Mammary epithelial cell (primary cell): ENCODE measurements at regions not wholly inside any gene's neighbourhood (a gene's known extent, or its start where the extent isn't known, plus 50 kb on each side); places are given as distances from the start of the nearest gene placed in this dataset.

Experiments
- EZH2 ChIP-seq: IDR thresholded peaks from 2 replicates; pipeline ENCODE4 v1.6.1; 2012; ENCODE audit warnings: low read length, inconsistent platforms, borderline replicate concordance
- TF ChIP-seq, protein P1 (sequence below), 2 donors: IDR thresholded peaks in 1 of 2; conservative IDR thresholded peaks in 1 of 2; 2 replicates each; pipeline ENCODE4 v1.5.1; 2011 to 2012; ENCODE audit warnings: inconsistent platforms in 2 of 2, low read length in 2 of 2, mild to moderate bottlenecking in 2 of 2, control low read depth in 1 of 2, low read depth in 1 of 2; ENCODE audit not compliant: insufficient read depth in 1 of 2; ENCODE audit errors: extremely low read depth in 1 of 2

DNA sequence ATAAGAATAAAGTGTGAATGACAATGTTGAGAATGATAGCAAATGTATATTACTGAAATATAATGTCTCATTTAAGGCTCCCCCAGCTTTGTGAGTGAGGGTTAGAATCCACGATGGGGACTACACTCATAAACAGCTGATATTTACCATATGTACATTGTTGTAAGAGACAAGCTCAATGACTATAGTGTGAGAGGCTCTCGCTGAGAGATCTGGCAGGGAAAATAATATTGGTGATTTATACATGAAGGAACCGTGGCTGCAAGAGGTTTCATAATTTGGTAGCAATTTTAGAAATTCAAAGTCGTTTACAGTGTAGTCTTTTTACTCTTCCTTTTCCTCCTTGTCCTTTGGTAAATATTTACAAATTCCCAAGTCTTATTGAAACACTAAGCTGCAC is 342.2 kb upstream of the AKR1E2 start:
- TF ChIP-seq, protein P1, sequence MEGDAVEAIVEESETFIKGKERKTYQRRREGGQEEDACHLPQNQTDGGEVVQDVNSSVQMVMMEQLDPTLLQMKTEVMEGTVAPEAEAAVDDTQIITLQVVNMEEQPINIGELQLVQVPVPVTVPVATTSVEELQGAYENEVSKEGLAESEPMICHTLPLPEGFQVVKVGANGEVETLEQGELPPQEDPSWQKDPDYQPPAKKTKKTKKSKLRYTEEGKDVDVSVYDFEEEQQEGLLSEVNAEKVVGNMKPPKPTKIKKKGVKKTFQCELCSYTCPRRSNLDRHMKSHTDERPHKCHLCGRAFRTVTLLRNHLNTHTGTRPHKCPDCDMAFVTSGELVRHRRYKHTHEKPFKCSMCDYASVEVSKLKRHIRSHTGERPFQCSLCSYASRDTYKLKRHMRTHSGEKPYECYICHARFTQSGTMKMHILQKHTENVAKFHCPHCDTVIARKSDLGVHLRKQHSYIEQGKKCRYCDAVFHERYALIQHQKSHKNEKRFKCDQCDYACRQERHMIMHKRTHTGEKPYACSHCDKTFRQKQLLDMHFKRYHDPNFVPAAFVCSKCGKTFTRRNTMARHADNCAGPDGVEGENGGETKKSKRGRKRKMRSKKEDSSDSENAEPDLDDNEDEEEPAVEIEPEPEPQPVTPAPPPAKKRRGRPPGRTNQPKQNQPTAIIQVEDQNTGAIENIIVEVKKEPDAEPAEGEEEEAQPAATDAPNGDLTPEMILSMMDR (conservative IDR thresholded peaks at IDR 0.05 in 1 of 2, IDR thresholded peaks at IDR 0.05 in 1 of 2; ENCODE audit: extremely low read depth in 1 of 2, insufficient read depth in 1 of 2, low read depth in 1 of 2, low read length in 2 of 2): no peak
- TF ChIP-seq EZH2: no peak
